T1000 (cell line): ENCODE measurements at regions not wholly inside any gene's neighbourhood (a gene's known extent, or its start where the extent isn't known, plus 50 kb on each side); places are given as distances from the start of the nearest gene placed in this dataset.
"Not testable (repeated sequence)": the region's sequence is repeated elsewhere in the genome, so short reads cannot be mapped to it uniquely, and the experiment has no call there.

Experiments
- DNase-seq: peaks from one replicate; lab custom pipeline; 2025; ENCODE audit warnings: mixed read lengths; lab: John Stamatoyannopoulos, UW

DNA sequence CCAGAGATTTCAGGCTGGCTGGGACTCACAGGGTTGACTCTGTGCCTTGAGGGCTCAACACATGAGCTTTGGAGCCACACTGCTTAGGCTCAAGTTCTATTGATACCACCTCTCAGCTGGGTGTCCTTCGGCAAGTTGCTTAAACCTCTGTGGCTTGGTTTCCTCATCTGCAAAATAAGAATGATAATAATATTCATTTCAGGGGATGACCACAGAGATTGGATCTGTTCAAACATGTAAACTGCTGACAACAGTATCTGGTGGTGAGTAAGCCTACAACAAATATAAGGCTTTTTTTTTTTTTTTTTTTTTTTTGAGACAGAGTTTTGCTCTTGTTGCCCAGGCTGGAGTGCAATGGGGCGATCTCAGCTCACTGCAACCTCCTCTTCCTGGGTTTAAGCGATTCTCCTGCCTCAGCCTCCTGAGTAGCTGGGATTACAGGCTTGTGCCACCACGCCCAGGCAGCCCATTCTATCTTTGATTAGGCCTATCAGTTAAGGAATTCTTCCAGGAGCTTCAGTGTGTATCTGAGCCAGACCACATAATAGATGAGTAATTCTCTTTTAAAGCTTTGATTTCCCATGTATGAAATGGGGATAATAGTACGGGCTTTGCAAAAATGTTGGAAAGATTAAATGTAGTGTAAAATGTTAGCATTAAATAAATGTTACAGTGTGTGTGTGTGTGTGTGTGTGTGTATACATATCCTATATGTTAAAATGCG is 437.6 kb downstream of the PRDM2 start:
- DNase-seq, result peak; percentile 14

DNA sequence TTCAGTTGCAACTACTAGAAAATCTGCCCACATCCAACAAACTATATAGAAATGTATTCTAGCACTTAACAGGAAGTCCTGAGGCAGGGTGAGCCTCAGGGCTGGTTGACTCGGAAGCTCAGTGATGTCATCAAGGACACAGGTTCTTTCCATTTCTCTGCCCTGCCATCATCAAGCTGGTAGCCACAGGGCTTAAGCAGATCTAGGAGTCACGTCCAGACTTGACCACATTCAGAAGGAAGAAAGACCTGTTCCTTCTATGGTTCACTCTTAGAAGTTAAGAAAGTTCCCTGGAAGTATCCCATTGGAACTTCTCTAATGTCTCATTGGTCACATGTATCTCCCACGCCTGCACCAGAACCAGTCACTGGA is 438.1 kb downstream of the PRDM2 start:
- DNase-seq, result peak; percentile 23

DNA sequence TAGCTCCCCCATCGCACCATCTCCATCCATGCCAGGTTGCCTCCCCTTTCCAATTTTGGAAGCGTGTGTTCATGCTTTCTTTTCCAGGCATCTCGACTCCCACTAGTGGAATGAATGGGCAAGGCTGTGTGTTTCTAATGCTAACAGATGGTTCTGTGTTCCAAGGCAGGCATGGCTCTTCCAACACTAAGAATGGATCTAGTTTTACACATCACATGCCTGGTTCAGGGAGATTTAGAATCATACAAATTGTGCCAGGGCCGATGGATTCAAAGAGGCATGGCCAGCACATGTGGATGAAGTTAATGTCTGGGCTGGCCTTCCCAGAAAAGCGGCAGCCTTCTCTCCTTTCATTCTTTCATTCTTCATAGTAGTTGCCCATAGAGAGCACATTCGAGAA is 438.7 kb downstream of the PRDM2 start:
- DNase-seq, result no peak

DNA sequence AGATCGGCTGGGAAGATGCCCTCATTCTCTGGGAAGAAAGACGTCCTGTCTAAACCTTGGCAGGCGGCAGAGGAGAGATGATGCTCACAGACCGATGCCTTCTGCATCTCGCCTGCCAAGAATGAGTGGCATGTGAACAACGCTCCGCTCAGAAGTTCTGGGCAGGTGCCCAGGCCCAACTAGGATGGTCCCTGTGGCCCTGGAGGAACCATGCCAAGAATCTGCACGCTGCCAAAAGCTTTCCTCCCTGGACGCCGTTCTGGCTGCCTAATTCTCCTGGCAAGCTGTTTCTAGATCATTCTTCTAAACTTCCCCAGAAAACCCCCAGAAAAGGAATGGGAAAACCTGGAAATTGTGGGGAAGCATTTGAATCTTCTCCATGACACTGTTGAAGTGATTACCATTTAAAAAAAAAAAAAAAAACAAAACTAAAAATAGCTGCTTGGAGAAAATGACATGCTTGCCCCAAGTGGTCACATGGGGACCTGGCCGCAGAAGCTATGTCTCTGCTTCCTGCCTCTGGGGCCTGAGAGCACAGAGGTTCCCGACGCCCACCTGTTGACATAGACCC is 440.9 kb downstream of the PRDM2 start:
- DNase-seq, result no peak

DNA sequence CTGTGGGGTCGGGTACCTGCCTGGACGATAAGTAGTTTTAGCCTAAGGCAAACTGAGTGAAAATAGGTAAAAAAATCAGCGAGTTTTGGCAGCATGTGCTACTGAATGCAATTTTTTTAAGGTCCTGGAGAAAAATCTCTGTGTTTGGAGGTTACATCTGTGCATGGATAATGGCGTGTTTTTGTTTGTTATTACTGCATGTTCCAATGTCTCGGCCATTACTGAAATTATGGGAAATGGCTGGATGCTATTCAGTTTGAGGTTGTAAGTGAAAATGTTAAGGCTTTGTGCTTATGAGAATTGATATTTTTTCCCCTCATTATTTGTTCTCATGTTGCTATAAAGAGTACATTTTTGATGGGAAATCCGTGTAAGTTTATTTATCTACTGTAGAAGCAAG is 441.7 kb downstream of the PRDM2 start:
- DNase-seq, result no peak

DNA sequence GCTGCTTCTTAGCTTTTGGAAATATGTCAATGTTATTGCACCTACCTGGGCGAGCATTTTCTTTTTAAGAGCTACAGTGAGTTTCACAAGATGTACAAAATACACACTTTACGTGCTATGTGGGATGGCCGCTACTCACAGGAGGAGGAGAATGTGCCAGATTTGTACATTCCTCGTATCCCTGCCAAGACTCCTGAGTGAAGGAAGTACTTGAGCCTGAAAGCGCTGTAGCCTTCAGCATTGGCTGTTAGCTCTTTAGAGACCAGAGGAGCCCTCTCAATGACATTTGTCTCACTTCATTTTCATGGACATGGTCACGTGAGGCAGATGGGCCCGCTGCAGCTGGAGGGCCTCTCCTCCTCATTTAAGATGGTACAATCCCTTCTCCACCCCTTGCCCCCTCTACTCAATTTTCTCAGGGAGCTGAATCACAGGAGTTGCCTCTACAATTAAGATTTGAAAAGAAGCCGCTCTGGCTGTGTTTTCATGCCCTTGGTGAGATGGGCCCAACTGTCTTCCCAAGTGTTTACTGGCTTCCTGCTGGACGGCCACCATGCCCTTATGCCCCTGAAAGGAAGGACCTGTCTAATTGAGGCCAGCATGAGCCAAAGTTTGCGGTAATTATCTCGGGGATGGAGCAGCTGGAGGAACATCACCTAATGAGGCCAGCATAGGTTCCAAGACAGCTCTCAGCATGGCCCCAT is 442.6 kb downstream of the PRDM2 start:
- DNase-seq, result no peak

DNA sequence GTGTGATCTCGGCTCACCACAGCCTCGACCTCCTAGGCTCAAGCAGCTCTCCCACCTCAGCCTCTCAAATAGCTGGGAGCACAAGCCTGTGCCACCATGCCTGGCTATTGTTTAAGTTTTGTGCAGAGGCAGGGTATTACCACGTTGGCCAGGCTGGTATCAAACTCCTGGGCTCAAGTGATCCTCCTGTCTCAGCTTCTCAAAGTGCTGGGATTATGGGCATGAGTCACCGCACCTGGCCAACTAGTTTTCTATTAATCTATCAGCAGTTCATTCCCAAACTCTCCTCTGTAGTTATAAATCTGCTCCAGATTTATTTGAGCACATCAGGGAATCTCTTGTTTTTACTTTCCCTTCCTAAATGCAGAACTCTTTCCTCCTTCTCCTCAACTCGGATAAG is 443.8 kb downstream of the PRDM2 start:
- no peak for DNase-seq

DNA sequence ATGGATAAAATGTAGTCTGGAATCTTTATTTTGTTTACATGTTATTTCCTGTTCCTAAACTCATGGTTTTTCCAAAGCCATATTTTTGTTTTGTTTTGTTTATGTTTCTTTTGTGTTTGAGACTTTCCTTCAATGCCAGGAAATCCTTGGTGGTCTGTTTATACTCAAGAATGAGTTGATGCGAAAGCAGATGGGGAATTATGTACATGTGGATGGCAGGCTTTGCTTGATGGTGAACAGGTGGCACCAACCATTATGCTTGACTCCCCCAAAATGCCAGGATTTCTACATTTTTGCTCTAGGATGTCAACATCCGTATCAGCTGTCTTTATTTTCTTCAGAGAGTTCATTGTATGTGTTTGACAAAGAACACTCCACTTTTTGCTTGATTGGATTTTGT is 448.5 kb downstream of the PRDM2 start:
- DNase-seq, result no peak

DNA sequence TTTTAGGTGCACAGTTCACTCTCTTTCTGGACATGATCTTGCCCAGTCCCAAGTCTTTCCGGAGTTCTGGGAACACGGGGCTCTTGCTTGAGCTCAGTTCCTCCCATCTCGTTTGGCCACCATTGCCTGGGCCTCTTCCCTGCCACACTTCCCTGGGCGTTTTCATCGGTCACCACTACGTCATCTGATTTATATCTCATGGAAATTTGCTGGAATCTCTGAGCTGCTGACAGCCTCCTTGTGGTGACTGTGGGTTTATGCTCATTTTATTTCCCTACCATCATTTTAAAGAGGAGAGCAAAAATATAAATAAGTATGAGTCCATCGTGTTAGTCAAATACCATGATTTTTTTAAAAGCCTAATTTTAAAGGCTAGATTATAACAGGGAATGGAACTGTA is 449.1 kb upstream of the KAZN start:
- DNase-seq, result no peak

DNA sequence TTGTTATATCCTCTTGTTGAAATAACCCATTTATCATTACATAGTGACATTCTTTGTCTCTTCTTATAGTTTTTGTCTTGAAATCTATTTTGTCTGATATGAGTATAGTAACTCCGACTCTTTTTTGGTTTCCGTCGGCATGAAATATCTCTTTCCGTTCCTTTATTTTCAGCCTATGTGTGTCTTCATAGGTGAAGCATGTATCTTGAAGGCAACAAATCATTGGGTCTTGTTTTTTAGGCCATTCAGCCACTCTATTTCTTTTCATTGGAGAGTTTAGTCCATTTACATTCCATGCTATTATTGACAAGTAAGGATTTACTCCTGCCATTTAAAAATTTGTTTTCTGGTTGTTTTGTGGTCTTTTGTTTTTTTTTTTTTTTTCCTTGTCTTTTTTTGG is 441.9 kb upstream of the KAZN start:
- DNase-seq, result no peak

DNA sequence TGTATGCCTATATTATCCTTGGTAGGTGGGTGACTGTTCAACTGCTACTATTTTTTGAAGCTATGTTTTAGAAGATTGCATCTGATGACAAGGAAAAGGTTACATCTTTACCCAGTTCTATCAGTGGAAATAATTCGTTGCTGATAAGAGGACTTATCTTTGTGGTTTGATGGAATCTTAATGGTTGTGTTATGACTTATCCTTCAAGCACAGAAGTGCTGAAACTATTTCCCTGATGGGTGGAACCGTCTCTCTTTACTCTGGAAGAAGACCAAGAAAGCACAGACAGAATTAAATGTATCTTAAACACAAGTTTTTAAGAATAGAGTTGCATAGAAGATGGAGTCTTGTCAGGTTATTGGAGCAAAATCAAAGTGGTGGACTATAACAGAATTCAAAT is 437.7 kb upstream of the KAZN start:
- no peak for DNase-seq

DNA sequence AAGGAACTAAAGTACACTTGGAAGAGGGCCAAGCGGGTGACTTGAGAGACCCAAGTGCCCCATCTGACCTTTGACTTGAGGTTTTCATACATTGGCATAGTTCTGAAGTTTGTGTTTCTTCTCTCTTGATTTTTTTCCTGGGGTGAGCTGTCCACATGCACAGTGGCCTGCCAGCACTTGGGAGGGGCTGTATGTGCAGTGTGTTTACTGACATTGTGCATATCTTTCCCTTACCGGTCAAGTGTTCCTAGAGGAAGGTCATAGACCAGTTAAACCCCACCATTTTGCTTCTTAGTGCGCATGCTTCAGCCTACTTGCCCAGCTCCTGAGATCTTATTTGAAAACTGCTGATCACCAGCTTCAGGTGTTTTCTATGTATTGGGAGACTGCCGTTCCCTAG is 435.2 kb upstream of the KAZN start:
- no peak for DNase-seq

DNA sequence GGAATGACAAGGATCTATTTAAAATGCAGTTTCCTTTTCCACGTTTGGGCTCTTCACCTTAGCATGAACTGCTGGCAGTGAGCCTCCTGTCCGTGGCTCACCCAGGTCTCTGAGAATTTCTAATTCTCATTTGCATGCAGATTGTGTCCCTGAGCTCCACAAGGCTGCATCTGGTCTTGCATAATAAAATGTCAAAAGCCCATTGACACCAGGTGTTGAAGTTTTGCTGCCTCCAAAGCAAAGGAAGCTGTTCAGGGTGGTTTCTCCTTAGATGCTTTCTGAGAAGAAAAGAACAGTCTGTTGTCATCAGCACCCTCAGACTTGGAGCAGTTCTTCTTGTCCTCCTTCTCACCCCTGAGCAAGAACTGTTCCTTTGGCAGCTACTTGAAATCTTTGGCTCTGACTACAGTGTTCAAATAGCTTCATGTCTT is 433.1 kb upstream of the KAZN start:
- DNase-seq, result no peak

DNA sequence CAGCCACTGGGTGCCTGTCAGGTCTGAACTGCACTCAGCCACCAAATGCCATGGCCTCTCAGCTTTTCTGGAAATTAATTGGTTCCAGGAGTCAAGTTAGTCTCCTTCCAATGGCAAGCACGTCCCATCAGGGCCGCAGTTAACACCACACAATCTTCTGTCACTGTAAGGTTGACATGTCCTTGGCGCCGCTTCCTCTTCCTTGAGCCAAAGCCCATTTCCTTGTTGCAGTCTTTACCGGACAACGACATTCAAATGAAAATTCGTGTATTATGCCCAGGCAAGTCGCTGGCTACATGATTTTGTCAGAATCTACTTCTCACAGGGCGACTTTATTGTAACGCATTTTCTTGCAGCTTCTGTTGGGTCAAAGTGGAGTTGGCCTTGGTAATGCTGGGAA is 430.6 kb upstream of the KAZN start:
- DNase-seq, result no peak

DNA sequence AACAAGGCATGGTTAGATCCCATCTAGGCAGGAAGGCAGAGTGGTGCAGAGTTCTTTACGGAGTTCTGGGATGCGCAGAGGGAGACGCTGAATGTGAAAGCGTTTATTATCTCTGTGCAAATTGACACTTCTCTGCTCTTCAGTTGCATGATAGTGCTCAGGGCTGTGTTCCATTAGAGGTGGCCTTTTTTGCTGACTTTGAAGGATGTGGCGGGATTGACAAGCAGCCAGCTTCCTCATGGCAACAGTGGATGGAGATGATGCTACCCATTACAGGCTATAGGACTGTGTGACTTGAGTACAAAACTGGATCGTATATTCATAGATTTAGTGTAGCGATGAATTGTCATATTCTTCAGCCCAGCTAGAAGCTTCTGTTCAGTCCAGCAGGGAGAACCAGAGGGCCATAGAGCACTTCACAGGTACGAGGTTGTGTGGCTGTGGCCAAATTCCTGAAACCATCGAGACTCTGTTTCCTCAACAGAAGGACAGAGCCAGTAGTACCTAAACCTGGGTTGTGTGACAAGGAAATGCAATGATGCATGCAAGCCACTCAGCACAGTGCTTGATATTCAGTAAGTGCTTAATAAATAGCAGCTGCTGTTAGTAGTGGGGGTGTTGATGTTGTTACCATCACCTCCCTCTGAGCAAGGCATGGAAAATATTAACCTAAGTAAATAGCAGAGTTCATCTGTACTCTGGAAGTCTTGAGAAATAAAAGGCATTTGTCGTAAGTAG is 430.0 kb upstream of the KAZN start:
- no peak for DNase-seq

DNA sequence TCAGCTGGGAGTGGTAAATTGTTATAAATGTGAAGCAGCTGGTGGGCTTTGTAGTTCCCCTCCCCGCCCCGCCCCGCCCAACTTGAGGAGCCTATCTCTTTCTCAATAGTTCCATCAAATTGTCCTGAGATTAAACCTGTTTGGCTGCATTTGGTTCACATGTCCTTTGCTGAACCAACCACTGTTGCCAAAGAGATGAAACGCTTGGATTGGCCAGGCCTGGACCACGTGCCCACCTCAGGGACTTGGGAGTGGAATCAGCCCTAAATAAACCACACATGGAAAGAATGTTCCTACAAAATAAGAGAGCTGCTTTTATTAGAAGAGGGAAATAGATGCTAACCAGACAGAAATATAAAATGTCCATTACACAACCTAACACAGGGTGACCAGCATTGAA is 424.9 kb upstream of the KAZN start:
- DNase-seq, result no peak

DNA sequence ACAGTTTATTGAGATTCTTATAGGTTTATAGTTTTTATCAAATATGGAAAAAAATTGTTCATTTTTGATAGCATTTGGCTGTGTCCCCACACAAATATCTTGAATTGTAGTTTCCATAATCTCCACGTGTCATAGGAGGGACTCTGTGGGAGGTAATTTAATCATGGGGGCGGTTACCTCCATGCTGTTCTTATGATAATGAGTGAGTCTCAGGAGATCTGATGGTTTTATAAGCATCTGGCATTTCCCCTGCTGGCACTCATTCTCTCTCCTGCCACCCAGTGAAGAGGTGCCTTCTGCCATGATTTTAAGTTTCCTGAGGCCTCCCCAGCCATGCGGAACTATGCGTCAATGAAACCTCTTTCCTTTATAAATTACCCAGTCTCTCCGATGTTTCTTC is 420.6 kb upstream of the KAZN start:
- not testable (repeated sequence) for DNase-seq

DNA sequence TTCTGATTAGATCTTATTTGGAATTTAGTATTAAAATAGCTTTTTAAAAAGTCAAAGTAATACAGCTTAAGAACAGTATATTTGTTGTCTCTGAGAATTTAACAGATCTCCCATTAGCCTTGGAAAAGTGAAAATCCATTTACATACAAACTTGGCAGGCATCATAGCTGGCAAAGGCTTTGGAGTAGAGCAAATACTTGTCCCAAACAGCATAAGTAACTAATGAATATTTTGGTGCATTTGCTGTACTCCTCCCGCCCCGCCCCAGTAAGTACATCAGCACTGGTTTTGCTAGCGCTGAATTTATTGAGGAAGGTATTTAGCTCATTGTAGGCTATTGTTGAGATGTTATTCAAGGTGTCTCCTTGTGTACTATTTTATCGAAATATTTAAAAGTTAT is 417.7 kb upstream of the KAZN start:
- no peak for DNase-seq

DNA sequence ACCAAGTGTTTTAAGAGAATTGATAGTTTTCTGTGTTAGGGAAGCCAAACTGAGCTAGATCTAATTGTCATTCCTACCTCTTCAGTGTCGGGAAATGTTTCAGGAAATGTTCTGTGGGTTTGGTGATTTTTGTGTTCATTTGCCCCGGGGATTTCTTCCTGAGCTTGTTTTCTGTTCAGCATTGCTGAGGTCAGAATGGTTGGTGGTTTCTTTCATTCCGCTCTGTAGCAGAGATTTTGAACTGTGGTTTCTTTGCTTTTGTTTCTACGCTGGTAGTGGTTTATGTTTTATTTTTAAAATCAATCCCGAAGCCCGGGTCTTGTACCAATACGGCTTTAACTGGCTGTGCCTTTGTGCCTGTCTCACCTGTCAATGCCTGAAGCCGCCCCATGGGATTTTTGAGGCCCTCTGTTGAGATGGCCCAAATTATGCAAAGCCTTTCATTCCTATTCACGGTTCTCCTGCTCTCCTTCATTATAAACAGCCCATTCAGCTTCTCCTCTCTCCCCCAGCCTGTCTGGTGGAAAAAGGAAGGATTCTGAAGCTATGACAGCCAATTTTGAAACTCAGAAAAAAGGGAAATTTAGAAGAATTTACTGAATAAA is 417.2 kb upstream of the KAZN start:
- DNase-seq, result no peak

DNA sequence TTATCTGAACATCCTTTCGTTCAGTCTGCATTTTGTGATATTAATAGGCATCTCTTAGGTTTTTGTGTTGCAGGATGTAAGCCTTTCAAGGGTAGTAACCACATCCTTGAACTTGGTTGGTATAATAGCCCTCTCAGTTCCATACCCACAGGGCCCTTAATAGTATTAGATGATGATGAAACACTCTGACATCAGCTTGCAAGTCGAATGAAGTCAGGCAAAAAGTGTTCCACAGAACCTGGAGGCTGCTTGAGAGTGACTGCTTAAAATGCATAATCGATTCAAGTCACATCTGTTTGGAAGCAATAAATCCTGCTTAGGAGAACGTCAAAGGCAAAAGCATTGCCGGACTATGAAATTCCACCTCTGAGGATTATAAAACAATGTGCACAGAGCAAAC is 415.6 kb upstream of the KAZN start:
- DNase-seq, result no peak

DNA sequence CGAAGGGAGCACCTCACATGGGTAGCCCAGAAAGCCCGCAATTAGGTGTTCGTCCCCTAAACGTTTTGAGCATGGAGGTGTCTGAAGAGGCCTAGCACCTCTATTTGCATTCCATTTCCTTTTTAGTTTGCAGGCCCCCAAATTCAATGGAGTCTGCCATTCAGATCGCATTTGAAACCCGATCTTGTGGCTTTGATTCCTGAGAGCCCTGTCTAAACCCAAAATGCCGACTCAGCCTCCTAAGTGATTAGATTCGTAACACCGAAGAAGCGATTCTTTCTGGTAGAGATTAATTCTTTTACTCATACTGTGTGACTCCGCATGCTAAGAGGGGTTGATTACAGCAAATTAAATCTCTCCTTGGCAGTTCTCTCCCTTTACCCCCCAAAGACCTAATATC is 415.2 kb upstream of the KAZN start:
- no peak for DNase-seq

DNA sequence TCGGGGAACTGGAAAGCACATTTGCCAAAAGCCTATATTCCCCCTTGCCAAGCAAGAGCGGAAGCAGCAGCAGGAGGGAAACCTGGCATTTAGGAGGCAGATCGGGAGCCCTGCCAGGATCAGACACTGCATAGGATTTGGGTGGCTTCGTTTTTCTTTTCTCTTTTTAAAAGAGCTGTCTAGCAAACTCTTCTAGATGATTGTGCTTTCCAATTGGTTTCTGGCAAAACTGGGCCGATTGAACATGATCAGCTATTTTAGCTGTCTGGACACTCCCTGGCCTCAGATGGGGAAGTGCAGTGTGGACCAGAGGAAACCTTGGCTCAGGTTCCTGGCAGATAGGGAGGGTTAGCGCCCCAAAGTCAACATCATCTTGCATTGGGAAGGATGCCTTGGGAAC is 414.0 kb upstream of the KAZN start:
- no peak for DNase-seq

DNA sequence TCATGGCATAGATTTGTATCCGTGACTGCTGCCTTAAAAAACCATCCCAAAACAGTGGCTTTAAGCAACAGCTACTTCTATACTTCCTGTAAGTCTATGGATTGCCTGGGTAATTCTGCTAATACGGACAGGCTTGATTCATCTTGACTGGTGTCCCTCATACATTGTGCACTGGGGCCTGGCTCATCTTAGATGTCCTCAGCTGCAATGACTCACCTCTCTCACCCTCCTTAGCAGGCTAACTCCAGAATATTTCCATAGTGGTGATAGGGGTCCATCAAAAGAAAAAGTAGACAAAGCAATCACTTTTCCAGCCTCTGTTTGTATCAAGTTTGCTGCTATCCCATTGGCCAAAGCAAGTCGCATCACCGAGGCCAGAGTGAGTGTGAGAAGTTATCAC is 409.1 kb upstream of the KAZN start:
- DNase-seq, result no peak
